NT2/D1 (cell line): ENCODE measurements at regions not wholly inside any gene's neighbourhood (a gene's known extent, or its start where the extent isn't known, plus 50 kb on each side); places are given as distances from the start of the nearest gene placed in this dataset.
"Not testable (repeated sequence)": the region's sequence is repeated elsewhere in the genome, so short reads cannot be mapped to it uniquely, and the experiment has no call there.

Experiments
- DNase-seq: peaks from one replicate; pipeline ENCODE4 v3.0.0-alpha.2; 2011; ENCODE audit warnings: low read depth, low spot score
- H3K27me3 ChIP-seq: 2 replicates; pipeline ENCODE4 v1.6.0; 2011; ENCODE audit warnings: mild to moderate bottlenecking; ENCODE audit not compliant: insufficient read length, insufficient read depth
- H3K36me3 ChIP-seq: 2 replicates; pipeline ENCODE4 v1.6.1; 2011; ENCODE audit warnings: mild to moderate bottlenecking, low read length, mixed read lengths; ENCODE audit not compliant: insufficient read depth, insufficient read length
- H3K4me1 ChIP-seq: 2 replicates; pipeline ENCODE4 v1.5.1; 2011; ENCODE audit not compliant: insufficient read depth, insufficient read length
- H3K4me3 ChIP-seq: 2 replicates; pipeline ENCODE4 v1.5.1; 2011; ENCODE audit warnings: low read depth; ENCODE audit not compliant: insufficient read length
- H3K9ac ChIP-seq: 2 replicates; pipeline ENCODE4 v1.6.0; 2011; ENCODE audit warnings: low read depth; ENCODE audit not compliant: insufficient read length
- H3K9me3 ChIP-seq: 2 replicates; pipeline ENCODE4 v1.5.1; 2011; ENCODE audit warnings: mild to moderate bottlenecking, low read length; ENCODE audit not compliant: insufficient read depth
- SUZ12 ChIP-seq: IDR thresholded peaks from 2 replicates; pipeline ENCODE4 v1.6.1; 2011; ENCODE audit not compliant: insufficient read length, insufficient read depth; ENCODE audit errors: extremely low read depth
- YY1 ChIP-seq: IDR thresholded peaks from 2 replicates; pipeline ENCODE4 v1.6.1; 2011; ENCODE audit not compliant: insufficient read length, insufficient read depth
- ZNF274 ChIP-seq: IDR thresholded peaks from 2 replicates; pipeline ENCODE4 v1.6.1; 2011; ENCODE audit warnings: mild to moderate bottlenecking, low read depth, low read length

DNA sequence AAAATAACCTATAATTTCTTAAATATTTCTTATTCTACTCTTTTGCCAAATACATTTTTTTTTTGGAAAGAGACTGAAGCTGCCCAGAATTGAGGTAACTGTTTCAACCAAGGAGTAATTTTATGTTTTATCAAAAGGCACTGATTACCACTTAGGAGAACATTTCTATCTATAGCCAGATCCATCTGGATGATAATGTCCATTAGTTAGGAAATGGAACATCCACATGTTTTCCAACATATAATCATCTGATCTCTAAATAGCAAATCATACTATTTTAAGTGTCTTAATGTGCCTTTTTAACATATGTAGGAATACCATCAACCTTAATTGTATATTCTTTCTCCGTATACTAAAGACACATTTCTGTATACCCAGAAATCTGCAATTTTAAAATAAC, 1068.9 kb downstream of the NXPH1 start:
- H3K9ac ChIP-seq: no peak overlapping the region
- TF ChIP-seq ZNF274: no peak
- TF ChIP-seq YY1: no peak
- no peak for TF ChIP-seq SUZ12
- H3K4me1 ChIP-seq: no peaks in the 10 kb centered on the region
- no peak overlapping the region for H3K4me3 ChIP-seq
- no peak for DNase-seq
- H3K36me3 ChIP-seq: no peaks in the 10 kb centered on the region
- no peaks in the 10 kb centered on the region for H3K27me3 ChIP-seq
- H3K9me3 ChIP-seq: no peaks in the 10 kb centered on the region

DNA sequence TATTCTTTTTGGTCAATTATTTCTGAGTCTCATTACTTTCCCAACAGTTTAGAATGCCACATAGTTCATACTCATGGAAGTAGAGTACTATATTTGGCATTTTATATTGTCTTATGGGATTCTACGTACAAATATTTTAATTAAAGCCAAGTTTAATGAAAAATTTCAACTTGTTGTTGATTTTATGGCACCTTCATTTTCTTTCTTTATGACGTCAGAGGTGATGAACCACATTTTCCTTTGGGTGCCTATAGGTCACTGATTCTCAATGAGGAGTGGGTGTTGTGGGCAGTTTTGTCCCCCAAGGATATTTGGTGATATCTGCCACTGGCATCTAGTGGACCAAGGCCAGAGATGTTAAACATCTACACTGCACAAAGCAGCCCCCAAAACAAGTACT, 1071.3 kb downstream of the NXPH1 start:
- H3K9me3 ChIP-seq: no peaks in the 10 kb centered on the region

DNA sequence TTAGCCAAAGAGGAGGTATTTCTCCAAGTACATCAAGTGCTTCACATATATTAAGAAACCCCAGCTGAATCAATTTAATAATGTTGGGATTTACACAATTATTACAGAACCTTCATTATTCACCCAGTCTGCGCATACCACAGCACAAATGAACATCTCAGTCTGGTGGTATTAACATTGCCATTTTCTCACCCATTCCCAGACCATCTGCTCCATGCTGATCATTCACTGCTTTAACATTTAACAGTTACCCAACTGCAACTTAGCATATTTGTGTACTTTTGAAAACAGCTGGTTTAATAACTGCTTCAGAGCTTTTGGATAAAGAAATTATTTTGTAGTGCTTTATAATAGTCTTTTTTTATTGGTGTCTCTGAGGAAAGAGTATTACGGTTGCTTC, 1072.1 kb downstream of the NXPH1 start:
- Histone ChIP-seq H3K4me3 (no peak overlapping the region), H3K36me3 (no peaks in the 10 kb centered on the region), H3K27me3 (no peaks in the 10 kb centered on the region), H3K9me3 (no peaks in the 10 kb centered on the region), H3K4me1 (no peaks in the 10 kb centered on the region), H3K9ac (no peak overlapping the region)
- no peak for DNase-seq
- TF ChIP-seq SUZ12: no peak
- TF ChIP-seq YY1: no peak
- TF ChIP-seq ZNF274: no peak

More for the DNA sequence above, 1071.3 kb downstream of the NXPH1 start:
- no peak overlapping the region for H3K9ac ChIP-seq
- H3K36me3 ChIP-seq: no peaks in the 10 kb centered on the region
- DNase-seq: no peak
- no peak overlapping the region for H3K4me3 ChIP-seq
- H3K4me1 ChIP-seq: no peaks in the 10 kb centered on the region
- TF ChIP-seq SUZ12 (no peak), ZNF274 (no peak), YY1 (no peak)
- H3K27me3 ChIP-seq: no peaks in the 10 kb centered on the region

DNA sequence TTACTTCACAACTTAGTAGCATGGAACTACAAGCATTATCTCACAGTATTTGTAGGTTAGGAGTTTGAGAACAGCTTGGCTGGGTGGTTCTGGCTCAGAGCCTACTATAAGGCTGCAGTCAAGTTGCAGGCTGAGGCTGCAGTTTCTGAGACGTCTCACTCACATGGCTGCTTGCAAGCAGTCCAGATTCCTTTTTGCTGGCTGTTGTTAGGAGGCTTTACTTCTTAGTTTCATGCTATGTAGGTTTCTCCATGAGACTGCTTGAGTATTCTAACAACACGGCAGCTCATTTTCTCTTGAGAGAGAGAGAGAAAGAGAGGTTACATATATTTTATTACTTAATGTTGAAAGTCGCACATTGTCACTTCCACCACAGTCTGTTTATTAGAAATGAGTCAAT, 1073.9 kb downstream of the NXPH1 start:
- Histone ChIP-seq H3K4me1 (no peaks in the 10 kb centered on the region), H3K9me3 (no peaks in the 10 kb centered on the region), H3K36me3 (no peaks in the 10 kb centered on the region), H3K27me3 (no peaks in the 10 kb centered on the region), H3K4me3 (no peak overlapping the region), H3K9ac (no peak overlapping the region)
- TF ChIP-seq ZNF274 (no peak), YY1 (no peak), SUZ12 (no peak)
- DNase-seq: no peak

DNA sequence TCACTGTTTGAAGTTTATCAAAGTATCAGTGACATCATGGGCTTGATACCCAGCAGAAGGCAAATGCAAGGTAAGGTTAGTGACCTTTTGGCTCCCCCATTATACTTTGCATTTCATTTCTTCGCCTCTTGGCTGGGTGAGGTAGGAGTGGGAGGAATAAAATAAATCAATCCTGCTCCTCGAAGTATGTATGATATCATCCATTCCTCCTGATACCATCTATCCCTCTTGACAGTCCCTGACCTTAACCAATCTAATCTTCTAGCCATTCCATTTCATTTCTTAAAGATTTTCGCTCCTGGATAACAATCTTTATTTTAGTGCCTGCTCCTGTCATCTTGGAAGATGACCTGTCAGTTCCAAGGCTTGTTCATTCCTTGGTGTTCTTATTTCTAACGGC, 1083.3 kb downstream of the NXPH1 start:
- no peak for TF ChIP-seq YY1
- TF ChIP-seq ZNF274: no peak
- no peak for TF ChIP-seq SUZ12
- no peak for DNase-seq
- no peaks in the 10 kb centered on the region for H3K9me3 ChIP-seq
- no peaks in the 10 kb centered on the region for H3K36me3 ChIP-seq
- no peak overlapping the region for H3K4me3 ChIP-seq
- no peaks in the 10 kb centered on the region for H3K4me1 ChIP-seq
- H3K27me3 ChIP-seq: no peaks in the 10 kb centered on the region
- no peak overlapping the region for H3K9ac ChIP-seq

DNA sequence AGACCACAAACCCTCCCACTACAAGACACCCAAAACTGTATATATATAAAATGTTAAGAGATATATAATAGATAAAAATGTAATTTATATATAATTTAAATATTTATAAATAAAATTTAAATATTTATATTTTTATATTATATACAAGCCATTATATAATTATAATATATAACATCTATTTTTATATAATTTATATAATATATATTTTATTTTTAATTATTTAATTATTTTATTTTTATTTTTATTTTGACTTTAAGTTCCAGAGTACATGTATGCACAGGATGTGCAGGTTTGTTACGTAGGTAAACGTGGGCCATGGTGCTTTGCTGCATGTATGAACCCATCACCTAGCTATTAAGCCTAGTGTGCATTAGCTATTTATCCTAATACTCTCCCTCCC, 1090.2 kb downstream of the NXPH1 start:
- no peaks in the 10 kb centered on the region for H3K36me3 ChIP-seq
- H3K27me3 ChIP-seq: no peaks in the 10 kb centered on the region
- H3K9me3 ChIP-seq: no peaks in the 10 kb centered on the region
- no peaks in the 10 kb centered on the region for H3K4me1 ChIP-seq
- H3K4me3 ChIP-seq: no peak overlapping the region
- no peak for DNase-seq
- TF ChIP-seq YY1 (no peak), SUZ12 (no peak), ZNF274 (no peak)
- H3K9ac ChIP-seq: no peak overlapping the region

DNA sequence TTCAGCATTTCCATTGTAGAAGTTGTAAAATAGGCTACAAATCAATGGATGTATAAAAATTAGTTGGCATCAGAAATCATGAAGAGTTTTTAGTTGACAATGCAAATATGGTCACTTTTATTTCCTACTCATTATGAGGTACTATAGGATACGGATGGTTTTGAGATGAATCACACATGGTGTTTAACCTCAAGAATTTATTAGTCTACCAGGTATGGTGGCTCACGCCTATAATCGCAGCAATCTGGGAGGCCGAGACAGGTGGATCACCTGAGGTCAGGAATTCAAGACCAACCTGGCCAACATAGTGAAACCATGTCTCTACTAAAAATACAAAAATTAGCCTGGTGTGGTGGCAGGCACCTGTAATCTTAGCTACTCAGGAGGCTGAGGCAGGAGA, 1119.0 kb downstream of the NXPH1 start:
- not testable (repeated sequence) for H3K4me3 ChIP-seq, H3K36me3 ChIP-seq, H3K4me1 ChIP-seq, H3K27me3 ChIP-seq, H3K9me3 ChIP-seq, H3K9ac ChIP-seq, DNase-seq

DNA sequence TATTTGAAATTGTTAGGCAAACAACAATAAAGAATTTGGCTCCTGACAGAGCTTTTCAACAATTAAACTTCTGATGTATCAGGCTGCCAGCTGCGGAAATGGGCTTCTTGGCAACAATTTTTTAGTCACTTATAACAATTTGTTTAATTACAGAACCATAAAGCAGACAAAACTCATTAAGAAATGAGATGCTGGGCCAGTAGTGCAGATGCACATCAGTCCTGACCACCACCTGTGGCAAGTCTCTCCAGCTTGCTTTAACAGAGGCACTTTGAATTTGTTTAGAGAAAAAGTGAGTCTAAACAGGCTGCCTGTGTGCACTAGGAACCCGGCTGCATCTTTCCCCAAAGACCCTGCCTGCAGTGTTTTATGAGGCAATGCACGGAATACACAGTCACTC, 1124.4 kb downstream of the NXPH1 start:
- no peak for TF ChIP-seq YY1
- TF ChIP-seq ZNF274: no peak
- TF ChIP-seq SUZ12: no peak
- Histone ChIP-seq H3K4me3 (no peak overlapping the region), H3K36me3 (no peaks in the 10 kb centered on the region), H3K4me1 (no peaks in the 10 kb centered on the region), H3K9ac (no peak overlapping the region), H3K9me3 (no peaks in the 10 kb centered on the region), H3K27me3 (no peaks in the 10 kb centered on the region)
- DNase-seq: no peak
